Stimulated activated CD8-positive, alpha-beta memory T cell treated with anti-CD3 and anti-CD28 coated beads, Interleukin-7, amount 100 ng/mL, for 4 hours (primary cell): ENCODE measurements at regions not wholly inside any gene's neighbourhood (a gene's known extent, or its start where the extent isn't known, plus 50 kb on each side); places are given as distances from the start of the nearest gene placed in this dataset.

ENCODE experiments used
- DNase-seq, 2 donors: peaks; one replicate each; pipeline ENCODE4 v3.0.0-alpha.2; 2020; ENCODE audit warnings: low read depth in 2 of 2

DNA sequence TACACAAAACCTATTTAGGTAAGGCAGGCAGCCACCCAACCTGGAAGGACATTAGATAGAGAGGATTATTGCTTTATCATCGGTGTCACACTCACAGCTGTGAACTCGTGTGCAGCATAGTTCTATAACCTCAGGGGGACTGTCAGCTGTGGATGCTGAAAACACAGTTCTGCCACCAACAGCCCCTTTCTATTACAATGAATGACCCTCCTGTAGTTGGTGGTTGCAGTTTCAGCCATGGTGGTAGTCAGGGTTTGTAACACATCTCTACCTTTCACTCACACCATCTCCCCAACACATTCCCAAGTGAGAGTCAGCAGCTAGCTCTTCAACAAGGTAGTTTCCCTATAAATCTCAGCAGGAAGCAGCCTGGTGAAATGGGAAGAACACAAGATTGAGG lies 136.8 kb downstream of the ZC3H11B start:
- DNase-seq, result no peak

DNA sequence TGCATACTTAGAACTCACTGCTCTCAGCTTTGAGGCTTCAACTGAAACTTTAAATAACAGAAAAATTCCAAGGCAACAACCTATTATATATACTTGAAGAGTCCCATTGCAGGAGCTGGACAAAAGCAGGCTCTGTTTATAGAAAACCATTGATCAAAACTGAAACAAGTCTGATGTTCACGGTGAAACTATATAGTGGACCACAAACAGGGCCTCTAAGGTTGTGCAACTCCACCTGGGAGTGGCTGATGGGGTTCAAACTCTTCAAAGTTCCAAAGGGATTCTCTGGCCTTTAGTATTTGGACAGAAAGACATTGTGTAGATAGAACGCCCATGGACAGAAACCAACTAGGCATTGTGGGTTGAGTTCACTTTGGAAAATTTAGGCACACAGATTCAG lies 140.3 kb downstream of the ZC3H11B start:
- no peak for DNase-seq

DNA sequence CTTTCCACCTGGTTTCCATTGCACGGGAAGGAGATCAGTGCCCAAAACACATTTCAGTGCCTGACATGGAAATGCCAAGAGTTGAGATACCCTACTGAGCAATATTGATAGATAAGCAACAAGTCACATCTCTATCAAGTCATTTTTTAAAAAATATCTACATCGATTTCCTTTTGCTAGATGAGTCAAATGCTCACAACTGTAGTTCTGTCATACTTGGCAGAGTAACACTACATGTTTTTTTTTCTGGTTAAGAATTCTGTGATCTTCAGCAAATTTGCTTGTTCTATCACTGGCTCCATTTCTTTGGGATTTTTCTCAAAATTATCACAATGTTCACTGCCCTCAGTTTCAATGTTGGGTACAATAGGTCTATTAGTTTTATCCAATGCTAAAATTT lies 145.4 kb downstream of the ZC3H11B start:
- no peak for DNase-seq

DNA sequence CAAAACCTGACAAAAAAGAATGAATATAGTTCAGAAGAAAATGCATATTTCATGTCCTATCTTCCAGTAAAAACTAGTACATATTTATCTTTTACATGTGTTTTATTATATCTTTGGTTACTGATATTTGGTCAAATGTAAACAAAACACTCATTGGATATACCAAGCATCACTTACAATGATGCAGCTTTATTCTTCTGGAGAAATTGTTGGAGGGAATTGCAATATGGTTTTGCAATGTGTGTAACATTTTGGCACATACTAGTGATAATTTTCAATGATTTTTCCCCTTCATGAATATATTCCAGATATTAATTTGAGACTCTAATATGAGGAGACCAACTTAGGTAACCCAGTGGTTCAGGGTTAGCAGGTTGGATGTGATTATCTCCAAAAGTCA lies 146.1 kb downstream of the ZC3H11B start:
- DNase-seq, result no peak

DNA sequence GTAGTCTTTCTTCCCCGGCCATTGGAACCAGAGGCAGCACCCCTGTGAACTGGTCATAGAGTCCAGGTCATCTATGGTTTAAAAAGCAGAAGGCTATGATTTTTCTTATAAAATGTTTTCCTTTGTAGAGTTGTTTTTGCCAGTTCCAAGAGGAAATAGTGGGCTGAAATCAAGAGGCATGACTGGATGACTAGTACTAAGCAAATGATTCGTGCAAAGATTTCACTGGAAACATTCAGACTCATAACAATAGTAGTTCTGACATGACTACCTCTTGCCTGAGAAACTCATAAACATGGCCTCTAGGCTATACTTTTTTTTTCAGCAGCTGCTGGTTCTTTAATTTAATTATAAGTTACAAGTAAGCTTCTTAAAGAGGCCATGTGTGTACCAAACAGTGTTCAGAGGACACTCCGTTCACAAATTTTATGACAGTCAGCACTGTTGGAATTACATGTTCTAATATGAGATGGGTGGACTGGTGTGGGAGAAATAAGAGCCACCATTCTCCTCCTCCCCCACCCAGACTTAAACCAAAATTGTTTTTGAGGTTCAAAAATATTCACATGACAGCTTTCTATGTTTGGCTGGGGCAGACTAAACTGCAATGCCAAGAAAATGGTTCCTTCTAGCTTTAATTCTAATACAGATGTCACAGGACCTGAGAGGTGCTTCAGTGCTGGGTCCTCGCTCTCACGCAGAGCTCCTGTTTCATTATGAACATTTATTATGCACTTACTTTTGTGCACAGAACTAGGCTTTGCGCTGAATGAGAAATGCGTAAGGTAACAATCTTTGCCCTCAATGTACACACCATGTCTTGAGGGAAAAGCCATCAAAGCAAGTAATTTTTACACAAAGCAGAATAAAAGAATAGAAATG lies 147.5 kb downstream of the ZC3H11B start:
- DNase-seq, result no peak

DNA sequence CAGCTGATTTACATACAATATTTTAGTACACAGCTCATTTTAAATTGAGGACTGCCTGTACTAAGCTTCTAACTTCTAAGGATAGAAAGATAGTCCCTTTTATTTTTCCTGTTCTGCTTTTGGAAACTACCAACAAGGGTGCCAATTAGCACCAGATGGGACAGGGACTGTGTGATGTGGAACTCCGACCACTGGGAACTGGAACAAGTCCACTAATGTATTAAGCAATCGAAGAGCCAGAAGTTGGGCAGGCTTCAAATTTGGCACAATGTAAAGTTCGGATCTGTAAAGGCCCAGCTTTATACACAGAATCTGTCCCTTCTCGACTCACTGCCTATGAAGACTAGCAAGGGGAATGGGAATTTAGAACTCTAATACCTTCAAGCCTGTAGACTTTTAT lies 149.3 kb downstream of the ZC3H11B start:
- no peak for DNase-seq

DNA sequence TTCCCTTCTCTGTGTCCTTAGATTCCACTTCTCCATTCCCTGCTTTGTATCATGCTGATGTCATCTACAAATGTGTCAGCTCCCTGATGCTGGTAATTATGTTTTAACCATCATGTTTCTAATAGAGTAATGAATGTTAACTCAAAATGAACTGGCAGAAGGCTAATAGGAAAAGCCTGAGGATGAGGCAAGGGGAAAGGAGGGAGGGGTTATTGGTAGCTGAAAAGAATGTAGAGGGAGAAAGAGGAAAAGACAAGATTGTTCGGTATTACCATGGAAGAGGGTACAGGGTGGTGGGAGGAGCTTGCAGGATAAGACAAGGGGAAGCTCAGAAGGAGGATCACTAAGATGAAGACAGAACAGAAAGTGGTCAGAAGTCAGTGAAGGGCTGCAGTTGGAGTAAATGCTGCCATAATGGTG lies 150.9 kb downstream of the ZC3H11B start:
- DNase-seq, result no peak

DNA sequence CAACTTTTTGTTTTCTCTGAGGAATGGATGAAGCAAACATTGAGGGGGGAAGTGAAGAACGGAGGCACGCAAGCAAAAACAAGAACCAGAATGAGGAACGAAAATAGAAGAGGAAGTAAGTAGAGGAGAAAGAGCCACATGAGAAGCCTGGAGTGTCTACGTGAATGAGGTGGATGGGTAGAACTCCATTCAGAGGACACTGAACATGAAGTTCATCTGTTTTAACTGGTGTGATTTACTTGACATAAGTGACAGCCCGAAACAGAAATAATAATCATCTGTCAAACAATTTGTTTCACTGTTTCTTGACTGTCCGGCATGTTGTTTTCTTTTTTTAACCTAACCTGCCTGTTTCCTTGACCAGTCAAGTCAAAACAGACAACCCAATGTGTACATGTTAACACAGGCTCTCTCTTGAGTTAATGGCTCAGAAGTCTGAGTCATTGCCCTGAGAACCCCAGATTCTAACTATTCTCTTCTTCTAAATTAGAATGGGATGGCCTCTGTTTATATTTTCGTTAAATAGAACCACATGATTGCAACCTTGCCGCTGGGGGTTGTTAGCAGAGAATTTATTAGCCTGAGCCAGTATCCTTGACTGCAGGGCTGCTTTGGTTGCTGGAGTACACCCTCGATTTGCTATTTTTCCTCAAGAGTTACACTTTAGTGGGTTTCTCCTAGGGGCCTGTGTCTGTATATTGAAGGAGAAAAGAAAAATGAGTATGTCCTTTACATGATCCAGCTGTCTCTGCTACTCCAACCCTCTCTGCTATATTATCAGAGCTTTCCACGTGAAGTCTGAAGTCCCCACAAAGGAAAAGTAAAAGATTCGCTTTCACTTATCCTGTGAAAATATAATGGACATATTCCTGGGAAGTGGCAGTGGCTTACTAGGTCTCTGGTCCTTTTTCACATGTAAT lies 151.7 kb downstream of the ZC3H11B start:
- no peak for DNase-seq

DNA sequence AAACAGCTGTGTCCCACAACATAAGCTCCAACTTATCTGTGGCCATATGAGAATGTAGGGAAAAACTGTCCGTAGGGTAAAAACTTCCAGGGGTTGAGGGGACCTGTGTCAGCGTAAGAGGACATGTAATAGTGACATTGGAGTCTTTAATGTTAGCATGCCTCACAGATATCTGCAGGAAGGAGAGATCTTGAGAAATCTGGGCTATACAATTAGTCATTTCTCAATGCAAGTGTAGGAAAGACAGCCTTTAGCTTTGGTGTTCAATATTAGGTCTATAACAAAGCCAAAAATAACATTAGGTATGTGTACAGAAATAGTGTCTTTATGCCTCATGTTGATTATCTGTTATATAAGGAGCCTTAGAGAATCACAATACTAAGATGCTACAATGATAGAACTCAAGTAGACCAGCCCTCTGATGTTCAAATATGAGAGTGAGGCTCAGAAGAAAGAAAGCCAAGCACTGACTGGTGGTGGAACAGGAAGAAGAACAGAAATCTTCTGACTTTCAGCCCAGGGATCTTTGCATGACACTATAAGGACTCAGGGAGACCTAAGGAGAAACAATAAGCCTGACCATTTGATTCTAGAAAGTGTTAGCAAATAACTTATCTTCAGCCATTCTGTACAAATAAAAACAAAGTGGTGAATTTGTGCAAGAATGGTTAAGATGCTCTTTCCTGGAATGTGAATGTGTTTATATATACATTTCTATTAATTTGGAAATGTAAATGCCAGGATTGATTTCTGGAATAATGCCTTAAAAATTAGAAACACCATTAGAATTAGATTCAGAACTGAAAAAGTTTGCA lies 152.6 kb downstream of the ZC3H11B start:
- DNase-seq, result no peak

DNA sequence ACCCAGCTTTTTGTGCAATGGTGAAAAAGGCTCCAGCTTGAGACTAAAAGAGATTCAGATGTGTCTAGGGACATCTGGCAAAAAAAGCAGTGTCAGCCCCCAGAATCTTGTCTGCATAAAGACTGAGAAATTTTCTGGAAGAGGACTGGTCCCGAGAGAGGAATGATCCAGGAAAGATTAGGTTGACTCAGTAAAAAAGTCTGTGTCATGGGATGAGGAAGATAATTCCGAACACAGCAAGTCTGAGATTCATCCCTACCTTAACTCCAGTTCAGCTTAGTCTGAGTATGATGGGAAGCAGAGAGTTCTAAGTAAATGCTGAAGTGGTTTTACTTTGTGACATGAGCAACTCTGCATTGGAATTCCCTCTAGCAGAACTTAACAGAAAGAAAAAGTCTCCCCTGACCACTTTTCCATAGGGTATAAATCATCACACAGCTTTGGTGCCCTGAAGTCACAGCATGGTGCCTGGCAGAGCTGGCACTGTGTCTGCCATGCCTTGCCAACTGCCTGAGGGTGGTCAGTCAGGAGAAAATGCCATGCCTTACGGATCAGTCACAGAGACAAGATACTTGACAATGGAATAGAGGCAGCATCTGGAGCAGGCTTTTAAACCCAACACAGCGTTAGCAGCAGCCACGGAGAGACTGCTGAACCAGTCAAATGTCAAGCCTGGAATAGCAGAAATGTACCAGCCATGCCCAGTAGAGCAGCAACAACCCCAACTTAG lies 153.4 kb downstream of the ZC3H11B start:
- no peak for DNase-seq

DNA sequence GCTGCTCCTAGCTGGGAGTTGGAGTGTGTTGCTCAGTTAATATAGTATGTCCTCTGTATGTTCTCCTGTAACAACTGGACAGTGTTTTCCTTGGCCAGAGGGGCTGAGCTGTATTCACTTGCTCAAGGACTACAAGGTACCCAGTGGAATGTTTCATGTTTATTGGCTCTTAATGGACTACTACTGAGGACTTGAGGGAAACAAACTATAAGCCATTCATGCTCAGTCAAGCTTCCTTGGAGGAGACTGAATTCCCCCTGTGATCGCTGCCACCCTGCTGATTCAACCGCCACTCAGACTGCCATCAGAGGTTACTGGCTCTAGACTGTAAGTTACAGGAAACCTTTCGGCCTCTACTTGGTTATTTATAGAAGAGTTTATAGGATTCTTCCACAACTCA lies 166.6 kb downstream of the ZC3H11B start:
- DNase-seq, result no peak

DNA sequence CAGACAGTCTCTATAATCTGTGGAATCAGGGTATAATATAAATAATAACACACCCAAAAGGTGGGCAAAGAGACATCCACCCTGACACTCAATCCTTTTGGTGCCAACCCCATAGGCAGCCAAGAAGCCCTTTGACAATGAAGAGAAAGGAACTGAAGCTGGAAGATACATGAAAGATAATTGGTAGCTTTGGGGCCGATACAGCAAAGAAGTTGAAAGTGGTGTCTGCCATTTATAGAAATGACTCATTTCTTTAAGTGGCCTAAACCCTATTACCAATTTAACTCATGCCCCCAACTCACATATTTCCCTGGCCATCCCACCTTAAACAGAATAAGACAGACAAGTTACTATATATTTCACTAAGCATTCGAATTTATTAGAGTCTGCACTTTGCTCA lies 167.0 kb downstream of the ZC3H11B start:
- DNase-seq, result no peak

DNA sequence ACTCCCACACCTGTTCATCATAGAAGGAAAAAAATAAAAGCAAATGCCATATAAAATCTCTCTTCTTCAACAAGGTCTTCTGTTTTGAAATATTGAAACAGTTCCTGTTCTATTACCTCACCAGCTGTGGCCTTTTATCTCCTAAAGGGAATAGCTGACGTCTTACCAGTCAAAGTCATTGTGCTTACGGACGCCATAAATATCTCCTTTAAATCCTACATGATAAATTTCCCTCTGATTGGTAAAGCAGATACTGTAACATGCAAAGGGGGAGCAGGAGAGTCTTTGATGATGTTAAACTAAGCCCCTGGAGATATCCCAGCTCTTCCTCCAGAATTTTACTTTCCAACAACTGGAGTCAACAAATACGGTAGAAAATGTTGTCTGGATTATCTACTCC lies 168.4 kb downstream of the ZC3H11B start:
- DNase-seq, result no peak

DNA sequence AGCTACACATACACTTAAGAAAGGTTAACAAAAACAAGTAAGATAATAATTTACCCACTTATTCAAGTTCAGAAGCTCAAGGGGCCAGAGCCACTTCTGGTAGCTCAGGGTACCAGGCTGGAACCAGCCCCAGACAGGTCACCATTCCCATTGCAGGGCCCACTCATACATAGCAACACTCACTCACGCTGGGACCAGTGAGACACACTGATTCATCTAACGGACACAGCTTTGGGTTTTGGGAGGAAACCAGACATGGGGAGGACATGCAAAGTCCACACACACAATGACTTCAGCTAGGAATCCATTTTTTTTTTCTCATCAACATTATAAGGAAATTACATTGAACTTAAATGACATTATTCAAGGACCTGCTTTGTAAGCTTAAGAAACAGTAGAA lies 169.1 kb downstream of the ZC3H11B start:
- DNase-seq, result no peak

DNA sequence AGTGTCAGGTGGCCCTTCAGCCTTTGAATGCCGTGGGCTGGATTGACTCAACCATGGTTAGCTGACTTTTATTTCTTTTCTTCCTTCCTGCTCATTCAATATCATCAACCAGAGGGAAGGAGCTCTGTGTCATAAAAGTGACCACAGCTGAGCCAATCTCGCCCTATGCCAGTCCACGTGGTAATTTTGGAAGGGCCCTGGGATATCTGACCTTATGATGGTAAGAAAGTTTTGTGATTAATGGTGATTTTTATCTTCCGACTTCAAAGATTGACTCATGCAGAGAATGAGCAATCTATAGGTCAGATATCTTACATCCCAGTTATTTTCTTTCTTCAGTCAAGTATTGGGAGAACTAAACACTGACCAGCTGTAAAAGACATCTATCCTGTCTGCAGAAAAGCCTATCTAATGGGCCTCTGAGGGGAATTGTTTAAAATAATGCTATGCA lies 170.3 kb downstream of the ZC3H11B start:
- DNase-seq, result no peak

DNA sequence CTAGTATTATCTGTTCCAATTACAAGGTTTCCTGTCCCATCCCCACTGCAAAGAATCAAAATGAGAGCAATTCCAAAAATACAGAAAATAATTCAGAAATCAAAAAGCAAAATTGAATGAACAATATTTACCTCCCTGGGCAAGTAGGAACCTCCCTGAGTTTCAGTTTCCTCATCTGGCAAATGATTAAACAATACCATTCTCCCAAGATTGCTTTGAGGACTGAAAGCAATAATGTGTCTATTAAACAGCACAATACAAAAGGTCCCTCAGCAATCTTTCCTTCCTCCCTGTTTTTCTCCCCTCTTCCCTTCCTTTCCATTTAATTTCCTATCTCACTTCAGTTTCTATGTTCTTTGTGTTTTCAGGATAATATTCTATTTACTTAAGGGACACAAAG lies 171.0 kb downstream of the ZC3H11B start:
- no peak for DNase-seq

DNA sequence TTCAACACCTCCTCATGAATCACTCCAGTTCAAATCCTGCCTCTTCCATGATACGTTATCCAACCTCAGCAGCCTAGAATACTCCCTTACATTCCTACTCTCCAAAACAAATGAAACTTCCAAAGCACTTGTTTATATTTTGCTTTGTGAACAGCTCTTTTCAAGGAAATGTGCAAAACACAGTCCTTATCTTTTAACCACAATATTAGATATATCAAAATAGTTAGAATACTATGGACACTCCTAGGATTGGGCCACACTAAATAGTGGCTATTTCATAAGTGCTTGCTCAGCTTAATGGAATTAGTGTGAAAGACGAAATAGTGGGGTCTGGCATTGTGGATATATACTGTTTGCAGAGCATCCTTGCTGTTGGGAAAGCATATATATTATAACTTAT lies 173.5 kb downstream of the ZC3H11B start:
- no peak for DNase-seq

DNA sequence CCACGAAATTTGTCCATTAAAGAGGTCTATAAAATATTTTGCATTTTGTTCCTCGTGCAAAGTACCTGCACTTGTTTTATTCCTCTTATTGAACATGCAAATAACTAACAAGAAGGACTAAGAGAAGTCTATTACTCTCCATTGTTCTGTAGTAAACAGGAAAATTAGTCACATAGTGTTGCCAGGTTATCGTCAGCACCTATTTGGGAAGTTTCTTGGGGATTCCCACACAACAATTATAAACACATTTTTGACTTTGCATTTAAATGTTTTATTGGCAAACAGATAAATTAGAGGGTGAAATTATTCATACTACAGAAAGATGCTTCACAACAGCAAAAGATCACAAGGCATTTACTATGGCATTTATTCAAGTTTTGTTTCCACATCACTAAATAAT lies 174.5 kb downstream of the ZC3H11B start:
- DNase-seq, result no peak

DNA sequence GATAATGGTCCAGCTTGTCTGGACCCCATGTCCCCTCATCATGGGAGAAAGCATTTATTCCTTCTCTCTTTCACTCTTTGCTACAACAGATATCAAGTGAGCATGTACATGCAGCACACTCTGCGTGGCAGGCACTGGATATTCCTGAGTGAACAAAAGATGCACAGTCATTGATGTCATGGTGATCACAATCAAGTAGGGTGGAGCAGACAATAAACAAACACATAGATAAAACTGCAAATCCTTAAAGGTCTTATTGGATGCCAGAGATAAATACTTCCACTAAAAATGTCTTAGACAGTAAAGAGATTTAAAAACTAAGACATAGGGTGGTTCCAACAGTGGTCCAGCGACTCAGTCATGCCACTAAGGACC lies 178.0 kb downstream of the ZC3H11B start:
- no peak for DNase-seq

DNA sequence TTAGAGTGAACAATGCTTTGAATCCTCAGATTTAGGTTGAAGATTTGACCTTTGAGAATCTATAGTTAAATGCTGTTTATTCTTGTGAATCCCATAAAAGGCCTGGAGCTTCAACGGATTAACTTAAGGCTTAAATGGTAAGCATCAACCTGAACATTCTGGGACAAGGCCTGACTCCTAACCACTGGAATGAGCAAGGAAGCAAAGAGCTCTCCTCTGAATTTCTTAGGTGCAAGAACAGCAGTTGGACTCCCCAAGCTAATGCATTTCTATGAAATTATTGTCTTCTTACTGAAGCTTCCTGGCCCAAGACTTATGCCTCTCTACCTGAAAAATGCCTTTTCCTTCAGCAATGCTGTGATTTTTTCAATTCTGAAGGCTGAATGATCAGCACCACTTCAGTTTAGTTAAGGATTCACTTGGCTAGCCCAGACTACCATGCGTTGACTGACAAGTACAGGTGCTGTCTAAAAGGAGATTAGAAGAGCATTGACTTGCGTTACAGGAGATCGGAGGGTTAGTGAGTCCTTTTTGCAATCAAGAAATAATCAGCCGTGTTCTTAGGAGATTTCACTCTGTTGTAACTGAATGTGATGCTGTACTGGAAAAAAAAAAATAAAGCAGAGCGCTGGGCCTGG lies 178.5 kb downstream of the ZC3H11B start:
- DNase-seq, result no peak
